T47D (cell line): ENCODE measurements at regions not wholly inside any gene's neighbourhood (a gene's known extent, or its start where the extent isn't known, plus 50 kb on each side); places are given as distances from the start of the nearest gene placed in this dataset.

ENCODE experiments used
- DNase-seq, 2 experiments: peaks; one replicate each; pipeline versions ENCODE4 v3.0.0 to v3.0.0-alpha.2; 2011 to 2012; ENCODE audit warnings: low read depth in 1 of 2, low spot score in 1 of 2
- JUND ChIP-seq: IDR thresholded peaks from 2 replicates; pipeline ENCODE4 v1.6.1; 2012; ENCODE audit warnings: low read depth
- in situ Hi-C: cut with HindIII; loops from 2 replicates; pipeline ENCODE4 v1.10.0; 2016; ENCODE audit warnings: low sequenced_read_pairs, low pct_unique_long_range_greater_than_20kb

DNA sequence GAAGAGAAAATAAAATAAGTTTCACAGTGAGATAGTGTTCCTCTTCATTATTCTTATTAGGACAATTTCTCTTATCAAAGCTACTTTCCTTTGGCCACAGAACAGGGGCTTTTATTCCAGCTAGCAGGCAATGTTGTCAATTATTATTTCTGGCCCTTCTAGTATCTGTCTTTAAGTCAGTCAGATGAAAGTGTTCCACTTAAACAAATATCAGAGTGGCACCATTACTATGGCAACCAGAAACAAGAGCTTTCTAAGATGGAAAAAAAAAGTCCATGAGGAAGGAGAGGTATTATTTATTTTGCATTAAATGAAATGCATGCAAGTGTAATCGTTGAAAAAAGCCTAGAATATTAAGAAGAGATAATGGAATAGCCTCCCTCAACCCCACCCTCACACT lies 426.4 kb downstream of the TUSC7 start:
- no peak for DNase-seq
- no peak for TF ChIP-seq JUND
- in situ Hi-C loops: no loop called here

DNA sequence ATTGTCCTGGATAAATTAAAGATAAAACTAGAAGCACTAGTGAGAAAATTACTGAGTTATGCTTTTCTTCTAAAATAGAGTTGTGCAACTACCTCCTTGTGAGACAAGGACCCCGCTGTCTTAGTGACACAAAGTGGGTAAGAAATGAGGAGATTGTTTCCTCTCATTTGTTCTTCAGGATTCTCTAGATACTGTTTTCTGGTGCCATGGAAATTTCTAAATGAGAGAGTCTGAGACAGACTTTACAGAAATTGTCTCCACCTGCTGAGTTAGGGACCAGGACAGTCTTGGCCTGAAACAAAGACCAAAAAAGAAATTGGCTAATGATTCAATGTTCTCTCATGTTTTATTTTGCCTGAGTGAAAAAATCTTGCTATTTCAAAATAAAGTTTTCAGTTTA lies 427.5 kb downstream of the TUSC7 start:
- in situ Hi-C loops: no loop called here
- DNase-seq: no peak
- no peak for TF ChIP-seq JUND

DNA sequence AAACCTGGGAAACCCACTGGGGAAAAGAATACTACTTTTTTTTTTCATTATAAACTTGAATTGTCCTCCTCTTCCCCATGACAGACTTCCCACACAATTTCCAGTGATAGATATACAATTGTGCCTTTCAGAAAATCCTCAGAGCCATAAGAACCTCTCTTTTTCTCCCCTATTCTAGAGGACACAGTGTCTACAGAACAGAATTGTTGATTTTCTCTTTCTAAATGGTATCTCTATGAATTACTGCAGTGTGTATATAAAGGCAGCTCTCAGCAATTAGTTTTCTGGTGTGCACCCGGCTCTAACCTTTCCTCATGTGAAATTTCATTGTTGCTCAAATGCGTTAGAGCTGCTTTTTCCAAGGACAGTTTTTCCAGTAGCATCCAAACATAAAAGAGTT lies 430.1 kb downstream of the TUSC7 start:
- no peak for TF ChIP-seq JUND
- no peak for DNase-seq
- in situ Hi-C loops: no loop called here

DNA sequence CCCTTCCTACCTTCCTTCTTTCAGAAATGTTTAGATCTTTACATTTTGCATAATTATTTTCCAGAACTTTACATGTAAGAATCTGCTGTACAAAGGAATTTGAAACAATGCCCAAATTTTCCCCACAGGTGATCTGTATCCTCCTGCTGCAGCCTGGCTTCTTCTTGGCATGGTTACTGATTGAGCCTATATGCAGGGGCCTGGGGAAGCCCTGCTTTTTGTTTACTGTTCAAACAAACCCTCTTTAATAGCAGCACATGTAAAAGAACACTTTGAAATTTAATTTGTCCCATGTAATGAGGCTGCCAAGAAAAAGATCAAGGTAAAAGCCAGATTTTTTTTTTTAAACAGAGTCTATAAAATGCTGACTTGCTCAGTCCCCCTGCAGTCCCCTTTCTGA lies 432.2 kb downstream of the TUSC7 start:
- in situ Hi-C loops: no loop called here
- DNase-seq: no peak
- TF ChIP-seq JUND: no peak

DNA sequence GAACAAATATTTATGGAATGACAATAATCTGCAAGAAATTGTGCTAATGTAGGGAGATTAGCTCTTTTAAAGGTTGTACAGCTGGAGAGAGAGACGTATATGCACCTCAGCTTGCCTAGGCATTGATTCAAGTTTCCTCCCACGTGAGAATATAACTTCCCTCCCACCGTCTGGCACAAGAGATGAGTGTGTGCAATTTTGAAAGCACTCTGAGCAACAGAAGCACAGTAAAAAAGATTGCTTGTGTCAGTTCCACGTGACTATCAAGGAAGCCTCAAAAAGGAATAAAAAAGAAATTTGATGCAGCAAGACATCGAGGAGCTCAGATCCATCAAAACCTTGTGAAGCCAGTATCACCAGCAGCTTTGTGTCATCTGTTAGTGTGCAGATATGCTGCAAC lies 435.3 kb downstream of the TUSC7 start:
- DNase-seq: no peak
- TF ChIP-seq JUND: no peak
- in situ Hi-C loops: no loop called here

DNA sequence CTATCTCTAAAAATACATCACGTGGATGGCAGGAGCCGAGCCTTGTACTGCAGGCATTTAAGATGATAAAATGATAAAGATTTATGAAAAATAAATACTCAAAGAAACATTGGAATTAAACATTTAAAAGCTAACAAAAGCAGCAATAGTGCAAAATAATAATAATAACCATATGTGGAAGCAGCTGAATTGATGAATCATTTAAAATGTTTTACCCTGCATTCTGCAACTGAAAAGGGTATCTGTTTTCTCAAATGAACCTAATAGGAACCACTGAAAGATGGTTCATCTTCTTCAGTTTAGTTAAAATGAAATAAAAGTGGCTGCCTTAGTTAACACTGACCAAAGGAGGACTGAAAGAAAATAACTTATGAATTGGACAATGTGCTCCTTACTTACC lies 436.1 kb downstream of the TUSC7 start:
- in situ Hi-C loops: no loop called here
- no peak for TF ChIP-seq JUND
- DNase-seq: no peak

DNA sequence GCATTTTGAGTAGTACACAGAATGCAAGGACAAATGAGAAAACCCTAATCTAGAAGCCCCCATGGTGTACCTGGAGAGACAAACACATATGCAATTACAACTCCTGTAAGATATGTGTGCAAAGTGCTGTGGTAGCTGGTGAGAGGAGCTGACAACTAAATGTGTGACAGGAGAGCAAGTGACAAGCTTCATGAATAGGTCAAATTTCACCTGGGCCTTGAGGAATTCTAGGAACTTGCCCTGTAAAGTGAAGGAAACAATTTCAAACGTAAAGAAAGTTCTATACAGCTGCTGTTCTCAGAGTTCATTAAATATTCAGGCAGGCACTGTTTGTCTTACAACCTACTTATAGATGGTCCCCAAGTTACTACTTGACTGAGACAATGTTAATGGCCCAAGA lies 437.0 kb downstream of the TUSC7 start:
- in situ Hi-C loops: no loop called here
- DNase-seq: peak in 1 of 2 experiments; percentile 16
- TF ChIP-seq JUND: no peak

DNA sequence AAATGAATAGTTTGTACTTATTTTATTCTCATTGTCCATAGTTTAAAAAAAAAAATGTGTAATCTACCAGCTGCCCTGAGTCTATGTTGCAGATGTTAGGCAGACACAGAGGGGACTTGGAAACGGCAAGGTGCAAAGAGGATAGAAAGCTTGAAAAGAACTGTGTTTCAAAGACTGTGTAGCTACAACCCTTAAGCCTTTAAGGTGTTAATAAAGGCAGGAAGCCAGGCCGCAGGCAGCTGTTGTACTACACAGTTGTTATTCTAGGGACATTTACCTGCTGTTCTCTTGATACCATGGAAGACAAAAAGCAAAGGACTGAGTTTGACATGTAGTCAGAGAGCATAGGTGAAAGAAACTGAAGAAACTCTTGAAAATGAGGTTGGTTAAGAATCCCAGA lies 440.0 kb downstream of the TUSC7 start:
- no peak for TF ChIP-seq JUND
- no peak for DNase-seq
- in situ Hi-C loops: no loop called here

DNA sequence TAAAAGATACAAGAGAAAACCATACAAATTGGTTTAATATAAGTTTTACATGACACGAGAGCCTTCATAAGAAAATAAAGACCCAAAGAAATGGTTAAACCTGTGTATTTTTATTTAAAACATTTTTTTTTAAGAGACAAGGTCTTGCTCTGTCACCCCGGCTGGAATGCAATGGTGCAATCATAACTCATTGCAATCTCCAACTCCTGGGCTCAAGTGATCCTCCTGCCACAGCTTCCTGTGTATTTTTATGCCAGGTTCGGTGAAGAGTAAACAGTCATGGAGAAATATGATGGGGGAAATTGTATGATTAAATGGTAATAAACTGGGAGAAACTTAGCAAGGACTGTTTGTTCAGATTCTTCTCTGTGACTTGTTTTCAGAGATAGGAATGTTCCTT lies 441.0 kb downstream of the TUSC7 start:
- no peak for DNase-seq
- no peak for TF ChIP-seq JUND
- in situ Hi-C loops: no loop called here

DNA sequence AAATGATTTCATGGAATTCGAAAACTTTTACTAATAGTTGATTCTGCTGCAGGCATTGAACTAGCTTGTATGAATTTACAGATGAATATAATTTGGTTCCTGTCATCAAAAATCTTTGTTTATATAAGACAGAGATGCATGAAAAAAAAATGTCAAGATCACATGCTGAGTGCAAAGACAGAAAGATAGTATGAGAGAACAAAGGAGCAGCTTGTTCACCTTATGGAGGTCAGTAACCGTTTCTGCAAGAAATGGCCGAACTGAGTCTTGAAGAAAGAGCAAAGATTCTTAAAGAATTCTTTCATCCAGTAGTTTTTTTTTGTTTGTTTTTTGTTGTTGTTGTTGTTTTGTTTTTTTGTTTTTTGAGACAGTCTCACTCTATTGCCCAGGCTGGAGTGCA lies 450.6 kb downstream of the TUSC7 start:
- DNase-seq: no peak
- TF ChIP-seq JUND: no peak
- in situ Hi-C loops: no loop called here

DNA sequence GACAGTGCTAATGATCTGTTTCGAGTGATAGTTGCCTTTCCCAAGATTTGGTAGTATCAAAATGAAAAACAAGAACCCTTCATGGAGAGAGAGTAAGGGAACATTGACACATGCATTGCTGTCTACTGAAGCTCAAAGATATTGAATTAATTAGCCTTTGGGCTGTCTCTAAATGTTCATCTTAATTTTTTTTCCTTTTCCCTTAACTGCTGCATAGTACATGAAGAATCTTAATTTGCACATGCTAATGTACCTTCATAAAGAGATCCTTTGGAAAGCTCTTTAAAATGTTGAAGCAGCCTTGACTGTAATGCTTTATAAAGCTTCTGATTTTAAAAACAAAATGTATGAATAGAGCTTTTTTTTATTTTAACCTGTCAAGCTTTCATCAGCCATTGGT lies 452.2 kb downstream of the TUSC7 start:
- DNase-seq: no peak
- in situ Hi-C loops: no loop called here
- no peak for TF ChIP-seq JUND

DNA sequence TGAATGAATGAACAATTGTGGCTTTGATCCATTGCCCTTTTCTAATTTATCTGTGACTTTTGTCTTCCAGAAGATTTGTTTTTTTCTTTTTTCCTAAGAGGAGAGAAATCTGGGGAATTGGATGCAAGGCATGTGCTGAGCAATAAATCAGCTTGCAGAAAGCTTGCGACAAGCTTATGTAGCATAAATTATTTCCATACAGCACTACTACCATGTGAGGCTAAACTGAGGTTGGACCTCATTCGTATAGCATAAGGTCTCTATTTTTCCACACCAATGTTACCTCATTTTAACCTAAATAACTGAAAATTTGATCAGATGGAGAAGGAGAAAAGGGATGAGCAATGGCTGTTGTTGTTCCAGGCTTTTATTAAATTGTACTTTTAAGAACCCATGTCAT lies 455.6 kb downstream of the TUSC7 start:
- in situ Hi-C loops: no loop called here
- DNase-seq: no peak
- TF ChIP-seq JUND: no peak

DNA sequence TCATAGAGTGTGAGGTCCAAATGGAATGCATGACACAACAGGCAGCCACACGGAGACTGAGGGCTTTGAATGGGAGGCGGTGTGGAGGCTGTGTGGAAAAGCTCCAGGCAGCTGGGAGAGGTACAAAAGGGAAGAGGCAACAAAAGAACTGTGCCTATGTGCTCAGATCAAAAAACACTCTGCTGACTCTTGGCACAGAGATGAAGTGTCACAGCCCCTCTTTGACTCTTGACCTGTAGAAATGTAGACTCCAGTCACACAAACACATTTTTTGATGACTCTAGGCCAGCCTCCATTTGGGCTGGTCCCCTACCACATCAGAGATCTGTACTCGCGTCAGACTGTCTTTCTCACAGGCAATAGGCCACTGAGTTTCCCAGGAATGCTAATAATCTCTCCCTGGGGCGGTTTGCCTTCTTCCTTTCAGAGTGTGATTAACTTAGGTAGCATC lies 456.0 kb downstream of the TUSC7 start:
- DNase-seq: peak in 1 of 2 experiments; percentile 18
- TF ChIP-seq JUND: no peak
- in situ Hi-C loops: no loop called here

DNA sequence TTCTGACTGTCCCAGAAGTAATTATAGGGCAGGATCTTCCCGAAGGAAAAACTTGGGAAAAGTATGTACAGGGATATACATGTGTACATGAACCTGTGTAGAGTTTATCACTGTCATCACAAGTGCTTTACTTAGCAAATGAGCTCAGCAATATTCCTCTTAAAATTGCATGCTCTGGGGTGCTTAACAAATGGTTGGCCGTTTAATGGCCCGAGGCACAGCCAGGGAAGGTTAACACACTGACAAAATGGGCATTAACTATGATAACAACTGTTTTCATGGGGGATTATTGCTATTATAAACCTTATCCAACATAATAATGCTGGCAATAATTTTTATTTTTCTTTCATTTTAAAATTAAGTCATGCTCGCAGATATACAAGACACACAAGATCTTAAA lies 459.3 kb downstream of the TUSC7 start:
- no peak for TF ChIP-seq JUND
- in situ Hi-C loops: no loop called here
- no peak for DNase-seq

DNA sequence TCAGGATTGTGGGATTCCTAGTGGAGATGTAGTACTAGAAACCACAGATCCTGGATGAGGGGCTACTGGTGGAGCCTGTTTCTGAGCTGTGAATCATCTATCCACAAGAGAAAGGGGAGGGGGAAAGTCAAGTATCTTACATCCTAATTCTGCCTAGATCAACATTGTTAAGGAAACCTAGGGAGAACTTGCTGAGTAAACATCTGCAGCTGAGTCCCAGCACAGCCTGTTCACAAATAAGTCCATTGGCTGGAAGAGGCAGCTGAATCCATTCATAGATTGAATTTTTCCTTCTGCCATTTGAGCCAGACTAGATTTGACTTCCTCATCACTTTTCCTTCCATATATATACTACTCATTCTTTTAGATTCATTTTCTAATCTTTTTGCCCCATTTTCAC lies 460.5 kb downstream of the TUSC7 start:
- DNase-seq: no peak
- no peak for TF ChIP-seq JUND
- in situ Hi-C loops: no loop called here
